K562 (cell line): ENCODE measurements at regions not wholly inside any gene's neighbourhood (a gene's known extent, or its start where the extent isn't known, plus 50 kb on each side); places are given as distances from the start of the nearest gene placed in this dataset.

Experiments
- CC2D1A ChIP-seq: fragments of 450-650 bp; IDR thresholded peaks from 2 replicates; pipeline ENCODE4 v1.6.1; 2017; ENCODE audit warnings: mild to moderate bottlenecking
- CREB1 ChIP-seq, 2 experiments: sonication (generic) in 1 of 2; formaldehyde crosslinking in 1 of 2; IDR thresholded peaks; 2 replicates each; pipeline versions ENCODE4 v1.6.1 to v1.8.0; 2012 to 2022; ENCODE audit warnings: inconsistent platforms in 1 of 2, mild to moderate bottlenecking in 1 of 2, missing genetic modification reagents in 1 of 2, moderate library complexity in 1 of 2
- CTCF ChIP-seq, 3 experiments: IDR thresholded peaks in 2 of 3; conservative IDR thresholded peaks in 1 of 3; 2 replicates each; pipeline ENCODE4 v1.5.1; 2011 to 2012; ENCODE audit warnings: low read length in 3 of 3, mild to moderate bottlenecking in 3 of 3, control low read depth in 2 of 3, improper control_type of control experiment in 1 of 3, inconsistent platforms in 1 of 3, low read depth in 1 of 3, mixed read lengths in 1 of 3, moderate library complexity in 1 of 3; ENCODE audit not compliant: insufficient read depth in 2 of 3
- DACH1 ChIP-seq: fragments of 450-650 bp; IDR thresholded peaks from 2 replicates; pipeline ENCODE4 v1.6.1; 2018; ENCODE audit not compliant: partially characterized antibody
- HMG20B ChIP-seq: fragments of 250-450 bp; sonication (Bioruptor Pico); IDR thresholded peaks from 2 replicates; pipeline ENCODE4 v1.5.0; 2021; ENCODE audit warnings: mild to moderate bottlenecking
- HNRNPL ChIP-seq: fragments of 200-400 bp; formaldehyde crosslinking; IDR thresholded peaks from 2 replicates; pipeline ENCODE4 v1.6.1; 2017; ENCODE audit warnings: low read depth, mild to moderate bottlenecking, low read length
- NR4A1 ChIP-seq, 2 experiments: fragments of 250-450 bp in 1 of 2; fragments of 450-650 bp in 1 of 2; sonication (Bioruptor Pico) in 1 of 2; IDR thresholded peaks; 2 replicates each; pipeline versions ENCODE4 v1.4.0 to v1.6.1; 2016 to 2020; ENCODE audit warnings: mild to moderate bottlenecking in 2 of 2, missing compliant biosample characterization in 1 of 2, missing genetic modification characterization in 1 of 2, moderate library complexity in 1 of 2
- RCOR1 ChIP-seq, 2 experiments: IDR thresholded peaks; 2 replicates each; pipeline ENCODE4 v1.6.1; 2012; ENCODE audit warnings: low read depth in 2 of 2, low read length in 2 of 2, borderline replicate concordance in 1 of 2, improper control_type of control experiment in 1 of 2
- TOE1 ChIP-seq, 2 experiments: fragments of 450-650 bp in 1 of 2; sonication (generic) in 1 of 2; formaldehyde crosslinking in 1 of 2; IDR thresholded peaks; 2 replicates each; pipeline versions ENCODE4 v1.7.1 to v1.8.0; 2016 to 2022; ENCODE audit warnings: borderline replicate concordance in 2 of 2, mild to moderate bottlenecking in 2 of 2, antibody characterized with exemption in 1 of 2, inconsistent platforms in 1 of 2, low read depth in 1 of 2, missing genetic modification reagents in 1 of 2, moderate library complexity in 1 of 2
- TSC22D4 ChIP-seq: fragments of 450-650 bp; IDR thresholded peaks from 2 replicates; pipeline ENCODE4 v1.6.1; 2016; ENCODE audit warnings: missing genetic modification characterization, missing biosample characterization, control low read depth
- ZKSCAN3 ChIP-seq: fragments of 250-450 bp; sonication (Bioruptor Pico); IDR thresholded peaks from 2 replicates; pipeline ENCODE4 v1.4.0; 2020
- ZNF253 ChIP-seq: fragments of 250-450 bp; sonication (Bioruptor Pico); conservative IDR thresholded peaks from 2 replicates; pipeline ENCODE4 v1.6.1; 2021; ENCODE audit warnings: mild to moderate bottlenecking

DNA sequence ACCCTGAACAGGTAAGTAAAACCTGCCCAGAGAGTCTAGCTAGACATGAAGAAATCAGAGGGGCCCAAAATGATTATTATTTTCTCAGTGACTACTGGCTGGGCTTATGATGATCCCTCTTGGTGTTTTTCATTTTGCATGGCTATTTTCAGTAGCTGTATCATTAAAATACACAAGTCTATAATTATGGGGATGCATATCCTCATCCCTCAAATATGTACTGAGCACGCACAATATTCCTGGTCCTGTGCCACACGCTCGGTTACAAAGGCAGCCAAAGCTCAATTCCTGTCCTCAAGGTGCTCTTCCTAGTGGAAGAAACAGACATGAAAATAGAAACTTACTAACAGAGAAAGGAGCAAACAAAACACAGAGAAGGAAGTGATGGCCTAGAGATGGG is 180.0 kb downstream of the DAD1 start:
- no peak for TF ChIP-seq HMG20B
- no peak for TF ChIP-seq HNRNPL
- no peak for TF ChIP-seq CC2D1A
- TF ChIP-seq ZKSCAN3 (CRISPR knock-in tag): no peak
- TF ChIP-seq NR4A1 (CRISPR knock-in tag; IDR thresholded peaks at IDR 0.05): no peak
- TF ChIP-seq NR4A1 (tag; IDR thresholded peaks at IDR 0.05): no peak
- TF ChIP-seq CREB1 (IDR thresholded peaks at IDR 0.05): no peak
- no peak for TF ChIP-seq CREB1 (CRISPR knock-in tag; IDR thresholded peaks at IDR 0.05)
- TF ChIP-seq ZNF253 (CRISPR knock-in tag): no peak
- TF ChIP-seq RCOR1 (IDR thresholded peaks at IDR 0.05; ENCODE audit: borderline replicate concordance in 1 of 2, low read depth in 2 of 2, low read length in 2 of 2): no peak
- no peak for TF ChIP-seq TOE1 (IDR thresholded peaks at IDR 0.05; ENCODE audit: borderline replicate concordance)
- no peak for TF ChIP-seq TOE1 (CRISPR knock-in tag; IDR thresholded peaks at IDR 0.05; ENCODE audit: borderline replicate concordance, low read depth)
- TF ChIP-seq CTCF (IDR thresholded peaks at IDR 0.05 in 2 of 3, conservative IDR thresholded peaks at IDR 0.05 in 1 of 3; ENCODE audit: insufficient read depth in 2 of 3, low read depth in 1 of 3, low read length in 3 of 3): no peak
- TF ChIP-seq TSC22D4 (tag): no peak
- no peak for TF ChIP-seq DACH1
